ENCODE measurements at regions not wholly inside any gene's neighbourhood (a gene's known extent, or its start where the extent isn't known, plus 50 kb on each side); places are given as distances from the start of the nearest gene placed in this dataset.
"Not testable (repeated sequence)": the region's sequence is repeated elsewhere in the genome, so short reads cannot be mapped to it uniquely, and the experiment has no call there.

DNA sequence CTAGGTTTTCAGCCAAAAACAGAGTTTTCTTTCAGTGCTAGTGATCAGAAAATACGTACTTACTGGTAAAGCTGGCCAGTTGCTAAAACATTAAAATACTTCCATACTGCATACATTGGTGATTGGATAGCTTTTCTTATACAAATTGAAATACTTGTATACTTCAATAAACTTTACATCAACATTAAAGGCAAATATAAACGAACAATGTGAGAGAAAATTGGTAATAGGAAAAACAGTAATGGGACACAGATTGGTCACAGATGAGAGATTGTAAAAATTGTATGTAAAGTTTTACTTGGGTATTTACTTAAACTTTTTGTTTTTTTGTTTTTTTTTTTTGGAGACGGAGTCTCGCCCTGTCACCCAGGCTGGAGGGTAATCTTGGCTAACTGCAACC is 391.7 kb downstream of the TFEC start:
- no peak for DNase-seq

DNA sequence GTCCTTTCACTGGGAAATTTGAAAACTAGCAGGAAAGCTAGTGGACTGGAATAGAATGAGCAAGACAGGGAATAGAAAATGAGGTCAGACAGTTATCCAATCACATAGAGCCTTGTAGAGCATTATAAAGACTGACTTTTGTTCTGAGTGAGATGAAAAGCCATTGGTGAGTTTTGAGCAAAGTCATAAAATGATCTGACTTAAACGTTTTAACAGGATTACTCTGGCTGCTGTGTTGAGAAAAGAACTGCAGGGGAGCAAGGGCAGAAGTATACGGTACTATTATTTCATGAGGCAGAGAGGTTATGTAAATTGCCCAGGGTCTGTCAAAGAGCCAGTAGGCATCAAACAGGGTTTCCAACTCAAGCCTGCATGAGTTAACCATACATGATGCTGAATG is 393.4 kb downstream of the TFEC start:
- no peak for DNase-seq

DNA sequence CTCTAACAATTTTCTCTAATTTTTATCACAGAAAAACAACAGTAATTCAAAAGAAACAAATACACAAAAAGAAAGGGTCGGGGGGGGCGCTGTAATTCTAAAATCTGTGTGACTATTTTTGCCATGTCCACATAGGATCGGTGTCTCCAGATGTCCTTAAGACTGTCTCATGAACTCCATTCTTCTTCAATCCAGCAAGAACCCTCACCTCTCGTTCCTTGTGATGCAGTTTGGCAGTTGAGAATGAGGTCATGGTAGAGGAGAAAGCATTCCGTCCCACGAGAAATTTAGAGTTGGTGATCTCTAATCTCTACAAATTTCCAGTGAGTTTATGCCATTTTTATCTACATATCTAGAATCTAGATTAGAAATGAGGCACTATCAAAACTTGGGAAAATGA is 394.7 kb downstream of the TFEC start:
- DNase-seq = no peak

DNA sequence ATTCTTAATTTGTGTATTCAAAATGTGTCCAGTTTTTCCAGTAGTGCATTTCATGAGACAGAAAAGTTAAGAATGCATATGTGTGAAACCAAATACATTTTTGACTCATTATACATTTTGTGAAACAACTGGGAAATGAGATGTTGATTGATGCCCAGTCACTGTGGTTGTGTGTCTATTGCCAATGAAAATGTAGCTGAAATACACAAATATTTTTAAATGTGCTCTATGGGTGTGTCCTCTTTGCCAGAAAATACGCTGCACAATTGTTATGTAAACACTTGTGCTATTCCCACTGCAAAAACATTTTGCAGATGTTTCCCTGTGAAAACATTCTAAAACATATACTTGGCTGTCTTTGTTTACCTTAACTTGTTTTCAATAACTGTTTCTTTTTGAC is 395.2 kb downstream of the TFEC start:
- no peak for DNase-seq

DNA sequence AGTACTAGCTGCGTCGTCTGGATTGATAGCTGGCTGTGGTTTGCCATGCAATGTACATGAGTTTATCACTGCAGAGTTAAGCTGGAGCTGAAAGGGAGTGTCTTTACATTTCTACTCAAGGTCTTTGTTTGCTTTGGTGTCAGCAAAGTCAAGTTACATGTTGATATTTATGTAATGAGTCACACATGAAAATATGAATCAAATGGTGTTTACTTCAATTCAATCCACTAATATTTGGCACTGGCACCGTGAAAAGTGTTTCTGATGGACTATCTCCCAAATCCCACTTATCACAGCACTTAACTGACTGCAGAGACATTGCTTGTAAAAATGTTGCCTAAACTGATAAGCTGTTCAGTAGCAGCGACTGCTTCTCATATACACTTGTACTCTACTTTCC is 395.9 kb downstream of the TFEC start:
- no peak for DNase-seq

DNA sequence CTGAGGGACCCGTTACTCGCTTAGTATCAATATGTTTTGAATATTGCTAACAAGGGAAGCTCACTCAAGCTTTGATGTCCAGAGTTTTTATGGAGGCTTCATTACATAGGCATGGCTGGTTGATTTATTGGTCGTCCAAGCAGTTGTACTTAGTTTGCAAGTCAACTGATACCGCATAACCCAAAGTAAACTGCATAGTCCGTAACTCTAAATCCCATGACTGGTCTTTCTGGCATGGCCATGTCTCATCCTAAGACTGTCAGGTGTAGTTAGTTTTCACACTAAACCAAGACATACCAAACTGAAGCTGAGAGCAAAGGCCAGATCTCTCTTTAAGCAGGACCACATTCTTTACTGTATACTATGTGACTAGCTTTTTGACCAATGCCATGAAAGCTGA is 397.9 kb downstream of the TFEC start:
- DNase-seq = no peak

DNA sequence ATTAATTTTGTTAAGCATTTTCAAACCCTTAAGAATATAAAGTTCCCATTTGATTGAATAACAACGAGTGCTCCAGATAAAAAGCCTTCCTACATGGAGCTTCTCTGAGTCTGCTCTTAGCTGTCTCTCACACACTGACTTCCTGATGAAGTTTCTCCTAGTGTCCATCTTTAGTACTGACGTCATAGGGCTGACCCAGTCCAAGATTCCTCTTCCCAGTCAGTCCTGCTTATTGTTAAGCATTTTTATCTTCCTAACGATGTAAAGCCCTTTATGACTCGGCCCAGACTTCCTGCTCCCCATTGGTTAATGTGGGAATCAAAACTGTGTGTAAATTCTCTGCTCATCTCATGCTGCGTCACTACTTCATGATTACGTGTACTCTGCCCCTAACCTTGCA is 398.8 kb downstream of the TFEC start:
- DNase-seq = no peak

DNA sequence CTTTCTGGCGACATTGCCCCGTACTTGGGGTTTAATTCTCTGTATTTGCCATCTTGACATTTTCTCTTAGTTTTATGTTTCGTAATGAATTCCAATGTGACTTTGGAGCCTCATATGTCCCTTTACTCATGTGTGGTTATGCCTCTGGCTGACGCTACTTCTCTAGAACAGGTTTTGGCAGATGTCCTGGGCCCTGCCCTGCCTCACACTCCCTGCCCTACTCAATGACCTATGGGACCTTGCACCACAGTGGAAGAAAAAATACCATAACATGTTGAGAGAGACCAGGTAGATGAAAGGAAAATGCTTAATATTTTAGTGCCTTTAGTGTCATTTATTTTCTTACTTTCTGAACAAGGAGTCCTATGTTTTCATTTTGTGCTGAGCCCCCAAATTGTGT is 400.5 kb downstream of the TFEC start:
- DNase-seq = no peak

DNA sequence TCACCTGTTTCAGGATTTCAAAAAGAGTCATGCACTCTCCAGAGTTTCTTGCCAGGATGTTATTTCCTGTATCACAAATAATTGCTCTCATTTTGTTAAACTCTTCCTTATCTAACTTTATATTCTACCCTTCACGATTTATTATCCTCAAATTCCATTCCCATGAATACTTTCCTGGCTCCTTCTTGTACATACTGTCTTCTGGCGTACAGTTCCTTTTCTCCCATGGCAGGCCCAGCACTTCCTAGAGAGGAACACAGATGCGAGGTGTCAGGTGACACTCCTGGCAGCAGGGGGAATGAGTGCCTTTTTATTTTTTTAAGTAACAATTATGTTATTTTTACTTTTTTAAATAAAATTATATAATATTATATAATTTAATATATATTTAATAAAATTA is 411.9 kb downstream of the TFEC start:
- no peak for DNase-seq

DNA sequence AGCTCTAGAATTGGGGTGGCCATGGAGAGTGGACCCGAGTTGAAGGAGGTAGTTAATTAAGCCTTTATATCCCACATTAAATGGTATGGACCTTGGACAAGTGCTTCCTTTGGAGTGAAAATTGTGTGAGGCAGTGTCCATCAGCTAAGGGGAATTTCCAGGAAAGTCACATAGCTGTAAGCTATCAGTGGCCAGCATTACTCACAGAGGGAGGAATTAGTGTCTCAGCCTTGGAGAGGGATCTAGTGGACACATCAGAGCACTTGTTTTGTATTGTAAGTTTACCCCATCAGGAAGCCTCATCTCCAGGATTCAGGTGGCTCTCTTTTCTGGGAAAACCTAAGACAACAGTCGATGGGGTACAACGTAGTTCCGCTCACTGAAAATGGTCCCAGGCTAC is 416.7 kb downstream of the TFEC start:
- DNase-seq = no peak

DNA sequence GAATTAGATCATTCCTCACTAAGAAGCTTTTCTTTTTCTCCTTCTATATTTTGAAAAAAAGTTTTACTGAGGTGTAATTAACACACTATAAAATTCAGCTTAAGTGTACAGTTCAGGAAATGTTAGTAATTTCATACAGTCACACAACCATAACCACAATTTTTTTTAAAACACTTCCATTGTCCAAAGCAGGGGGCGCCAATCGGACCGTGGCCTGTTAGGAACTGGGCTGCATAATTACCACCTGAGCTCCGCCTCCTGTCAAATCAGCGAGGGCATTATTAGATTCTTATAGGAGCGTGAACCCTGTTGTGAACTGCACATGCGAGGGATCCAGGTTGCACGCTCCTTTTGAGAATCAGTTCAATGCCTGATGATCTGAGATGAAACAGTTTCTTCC is 427.1 kb downstream of the TFEC start:
- no peak for DNase-seq

DNA sequence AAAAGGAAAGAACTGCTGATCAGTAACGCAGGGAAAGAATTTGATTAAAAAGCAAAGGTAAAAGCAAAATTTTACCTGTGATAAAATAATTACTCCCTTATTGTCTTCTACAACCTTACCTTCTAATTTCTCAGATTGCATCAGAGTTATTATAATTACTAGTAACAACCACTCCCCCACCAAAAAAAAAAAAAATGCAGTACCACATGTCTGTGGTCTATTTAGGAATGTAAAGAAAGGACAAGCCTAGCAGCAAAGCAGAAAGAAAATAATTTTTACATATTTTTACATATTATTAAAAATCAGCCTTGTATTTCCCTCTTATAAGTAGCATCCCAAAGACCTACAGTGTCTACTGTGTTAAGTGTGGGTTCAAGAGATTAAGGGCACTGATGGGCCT is 430.4 kb downstream of the TFEC start:
- DNase-seq = no peak

DNA sequence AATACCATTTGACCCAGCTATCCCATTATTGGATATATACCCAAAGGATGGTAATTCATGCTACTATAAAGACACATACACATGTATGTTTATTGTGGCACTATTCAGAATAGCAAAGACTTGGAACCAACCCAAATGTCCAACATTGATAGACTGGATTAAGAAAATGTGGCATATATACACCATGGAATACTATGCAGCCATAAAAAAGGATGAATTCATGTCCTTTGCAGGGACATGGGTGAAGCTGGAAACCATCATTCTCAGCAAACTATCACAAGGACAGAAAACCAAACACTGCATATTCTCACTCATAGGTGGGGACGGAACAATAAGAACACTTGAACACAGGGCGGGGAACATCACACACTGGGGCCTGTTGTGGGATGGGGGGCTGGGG is 431.4 kb downstream of the TFEC start:
- DNase-seq = not testable (repeated sequence)

DNA sequence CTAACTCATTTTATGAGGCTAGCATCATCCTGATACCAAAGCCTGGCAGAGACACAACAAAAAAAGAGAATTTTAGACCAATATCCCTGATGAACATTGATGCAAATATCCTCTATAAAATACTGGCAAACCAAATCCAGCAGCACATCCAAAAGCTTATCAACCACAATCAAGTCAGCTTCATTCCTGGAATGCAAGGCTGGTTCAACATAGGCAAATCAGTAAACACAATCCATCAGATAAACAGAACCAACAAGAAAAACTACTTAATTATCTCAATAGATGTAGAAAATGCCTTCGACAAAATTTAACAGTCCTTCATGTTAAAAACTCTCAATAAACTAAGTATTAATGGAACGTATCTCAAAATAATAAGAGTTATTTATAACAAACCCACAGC is 433.3 kb downstream of the TFEC start:
- not testable (repeated sequence) for DNase-seq

DNA sequence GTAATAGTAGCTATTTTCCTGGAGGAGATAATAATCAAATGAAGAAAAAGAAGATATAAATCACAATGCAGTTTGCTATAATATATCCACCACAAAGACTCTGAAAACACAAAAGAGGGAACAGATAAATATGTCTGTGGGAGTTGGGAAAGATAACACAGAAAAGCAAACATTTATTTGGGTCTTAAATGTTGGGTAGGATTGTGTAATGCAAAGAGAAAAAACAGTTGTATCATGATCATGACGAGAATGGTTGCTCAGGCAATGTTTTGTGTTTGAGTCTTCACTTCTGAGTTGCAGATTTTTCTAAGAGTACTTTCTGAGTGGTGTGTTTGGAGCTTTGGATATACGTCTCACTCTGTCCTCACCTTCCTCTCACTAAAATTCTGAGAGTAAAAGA is 437.5 kb downstream of the TFEC start:
- DNase-seq = no peak

DNA sequence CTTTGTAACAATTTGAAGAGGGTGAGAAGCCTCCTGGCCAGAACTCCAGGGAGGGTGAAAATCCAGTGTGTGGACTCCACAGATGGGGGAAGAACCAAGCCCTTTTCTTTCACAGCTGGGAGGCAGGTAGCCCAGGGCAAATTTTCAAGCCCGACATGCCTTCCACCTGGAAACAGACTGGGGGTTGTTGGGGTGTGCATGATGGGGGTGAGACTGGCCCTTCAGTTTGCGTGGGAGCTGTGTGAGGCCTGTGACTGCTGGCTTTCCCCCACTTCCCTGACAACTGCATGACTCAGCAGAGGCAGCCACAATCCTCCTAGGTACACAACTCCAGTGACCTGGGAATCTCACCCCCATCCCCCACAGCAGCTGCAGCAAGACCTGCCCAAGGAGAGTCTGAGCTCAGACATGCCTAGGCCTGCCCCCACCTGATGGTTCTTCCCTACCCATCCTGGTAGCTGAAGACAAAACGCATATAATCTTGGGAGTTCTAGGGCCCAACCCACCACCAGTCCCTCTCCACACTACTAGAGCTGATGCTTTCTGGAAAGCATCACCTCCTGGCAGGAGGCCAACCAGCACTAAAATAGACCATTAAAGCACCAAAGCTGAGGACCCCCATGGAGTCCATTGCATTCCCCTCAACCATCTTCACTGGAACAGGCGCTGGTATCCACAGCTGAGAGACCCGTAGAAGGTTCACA is 445.4 kb downstream of the TFEC start:
- no peak for DNase-seq

DNA sequence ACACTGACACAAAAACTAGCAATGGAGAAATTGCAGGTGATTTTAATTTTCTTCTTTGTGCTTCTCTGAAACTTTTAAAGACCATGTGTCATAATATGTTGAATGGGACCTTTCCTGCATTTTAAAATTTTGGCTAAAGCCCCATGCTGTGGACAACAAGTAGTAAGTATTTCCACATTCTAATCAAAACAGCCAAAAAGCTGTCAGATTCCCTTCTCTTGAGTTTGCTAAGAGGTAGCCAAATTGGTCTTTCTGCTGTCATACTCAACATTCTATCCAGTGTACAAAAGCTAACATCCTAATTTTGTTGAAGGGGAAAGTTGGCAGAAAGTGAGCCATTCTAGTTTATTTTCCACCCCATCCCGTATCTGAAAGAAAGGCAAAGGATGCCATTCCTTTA is 447.6 kb downstream of the TFEC start:
- DNase-seq = no peak

DNA sequence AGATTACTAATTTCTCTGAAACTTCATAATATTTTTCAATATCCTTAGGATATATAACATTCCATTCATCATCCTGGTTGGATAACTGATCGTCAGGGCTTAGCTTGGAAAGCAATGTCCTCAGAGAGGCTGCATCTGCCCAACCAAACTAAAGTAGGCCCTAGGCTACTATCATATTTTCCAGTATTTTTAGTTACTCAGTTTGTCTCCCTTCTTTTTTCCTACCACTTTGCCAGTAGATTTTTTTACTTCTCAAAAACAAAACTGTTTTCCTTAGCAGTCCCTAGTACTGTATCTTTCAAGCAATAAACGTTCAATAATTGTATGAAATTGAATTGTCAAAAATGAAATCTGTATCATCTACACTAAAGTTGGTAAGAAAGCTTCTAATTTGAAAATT is 452.0 kb downstream of the TFEC start:
- DNase-seq = no peak

DNA sequence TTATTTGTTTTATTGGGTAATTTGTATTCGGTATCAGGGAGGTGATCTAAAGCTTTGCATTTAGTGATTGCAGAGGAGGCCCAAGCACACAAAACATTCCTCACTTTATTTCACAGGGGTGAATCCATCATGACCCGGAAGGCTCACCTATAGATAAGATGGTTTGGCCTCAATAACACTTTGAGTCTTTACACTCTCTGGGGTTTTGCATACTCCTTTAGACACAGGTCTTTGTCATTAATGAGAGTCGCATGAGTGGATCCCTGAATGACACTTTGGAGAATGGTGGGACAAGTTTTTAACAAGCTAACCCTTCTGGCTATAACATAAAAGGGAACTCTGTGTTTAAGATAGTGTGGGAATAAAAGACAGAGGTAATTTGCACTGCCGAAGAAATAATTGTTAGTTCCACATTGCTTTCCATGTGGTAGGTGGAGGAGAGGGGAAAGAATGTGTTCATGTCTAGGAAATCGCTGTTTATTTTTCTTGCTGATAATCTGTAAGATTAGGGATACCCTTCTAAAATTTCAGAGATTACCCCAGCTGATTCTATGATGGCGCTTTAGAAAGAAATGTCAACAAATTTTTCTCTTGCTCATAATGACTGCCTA is 455.8 kb downstream of the TFEC start:
- DNase-seq = no peak

DNA sequence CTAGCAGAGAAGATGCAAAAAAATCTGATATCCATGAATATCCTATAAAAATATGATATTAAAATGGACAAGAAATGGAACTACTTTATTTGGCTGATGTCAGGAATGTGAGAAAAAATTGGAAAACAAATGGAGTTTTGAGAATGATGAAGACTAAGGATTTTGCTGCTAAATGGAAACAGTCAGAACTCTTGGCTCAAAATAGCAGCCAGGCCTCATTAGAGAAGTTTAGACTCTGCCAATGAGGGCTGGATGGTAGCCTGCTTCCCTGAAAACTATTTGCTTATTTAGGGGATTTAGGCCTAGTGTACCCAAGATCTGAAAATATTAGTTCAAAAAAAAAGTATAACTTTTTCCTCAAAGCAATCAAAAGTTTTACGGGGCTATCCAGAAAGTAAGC is 458.5 kb downstream of the TFEC start:
- no peak for DNase-seq

DNA sequence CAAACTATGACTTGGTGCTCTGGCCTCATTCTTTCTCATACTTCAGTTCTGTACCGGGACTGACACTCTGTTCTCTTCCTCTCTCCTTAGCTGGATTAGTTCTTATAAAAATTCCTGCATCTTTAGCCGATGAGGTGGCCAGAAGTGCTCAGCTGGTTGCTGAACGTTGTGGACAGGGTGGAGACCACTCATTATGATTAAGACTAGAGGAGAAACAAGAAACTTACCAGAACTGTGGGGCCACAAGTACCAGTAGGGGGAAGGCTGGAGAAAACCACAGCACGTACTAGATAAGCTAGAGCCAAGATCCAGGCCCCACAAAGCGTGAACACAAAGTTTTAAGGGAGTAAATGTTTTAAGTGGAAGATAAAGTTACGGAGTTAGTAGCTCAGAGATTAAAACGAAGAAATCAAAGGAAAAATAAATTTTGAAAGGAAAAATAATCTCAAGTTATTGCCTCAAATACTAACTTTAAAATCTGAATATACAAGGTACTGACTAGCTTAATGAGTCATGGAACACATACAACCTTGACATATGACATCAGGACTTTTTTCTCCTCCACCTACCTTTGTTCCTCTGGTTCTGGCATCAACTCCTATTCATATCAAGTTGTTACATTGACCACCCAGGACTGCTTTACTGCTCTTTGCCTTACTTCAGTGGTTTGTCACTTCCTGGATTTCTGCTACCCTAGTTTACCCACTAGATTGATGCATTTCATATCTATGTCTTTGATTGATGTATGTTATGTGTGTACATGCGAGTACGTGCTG is 469.0 kb downstream of the TFEC start:
- no peak for DNase-seq

DNA sequence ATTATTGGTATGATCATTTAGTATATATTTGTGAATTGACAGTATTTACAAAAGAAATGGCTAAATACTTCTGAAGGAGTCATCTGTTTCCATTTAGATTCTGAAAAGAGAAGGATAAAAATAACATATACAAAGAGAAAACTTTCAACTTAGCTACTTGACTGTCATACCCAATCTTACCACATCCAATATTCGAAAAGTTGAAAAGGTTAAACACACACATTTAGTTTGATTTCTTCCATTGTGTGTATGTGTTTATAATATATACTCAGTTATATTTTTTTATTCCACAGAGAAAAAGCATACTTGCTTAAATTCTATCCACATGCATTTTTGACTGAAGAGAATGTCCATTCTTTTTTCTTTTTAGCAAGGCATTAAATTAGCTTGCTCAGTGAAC is 470.7 kb downstream of the TFEC start:
- DNase-seq = no peak

DNA sequence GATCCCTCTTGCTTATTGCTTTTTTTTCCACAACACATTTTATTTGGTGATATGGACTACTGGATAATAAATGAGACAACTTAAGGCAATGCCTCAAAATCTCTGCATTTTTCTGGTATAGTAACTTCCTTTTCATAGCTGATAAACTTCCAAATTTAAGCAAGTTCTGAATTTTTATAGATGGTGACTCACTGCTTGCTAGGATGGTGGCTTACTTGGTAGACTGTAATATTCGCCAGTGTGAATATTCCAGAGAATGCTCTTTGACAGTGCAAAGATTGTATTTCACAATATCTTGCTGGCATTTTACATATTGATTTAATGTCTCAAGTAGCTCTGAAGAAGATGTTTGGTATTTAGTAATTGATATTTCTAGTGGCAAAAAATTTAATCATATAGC is 472.4 kb downstream of the TFEC start:
- no peak for DNase-seq

DNA sequence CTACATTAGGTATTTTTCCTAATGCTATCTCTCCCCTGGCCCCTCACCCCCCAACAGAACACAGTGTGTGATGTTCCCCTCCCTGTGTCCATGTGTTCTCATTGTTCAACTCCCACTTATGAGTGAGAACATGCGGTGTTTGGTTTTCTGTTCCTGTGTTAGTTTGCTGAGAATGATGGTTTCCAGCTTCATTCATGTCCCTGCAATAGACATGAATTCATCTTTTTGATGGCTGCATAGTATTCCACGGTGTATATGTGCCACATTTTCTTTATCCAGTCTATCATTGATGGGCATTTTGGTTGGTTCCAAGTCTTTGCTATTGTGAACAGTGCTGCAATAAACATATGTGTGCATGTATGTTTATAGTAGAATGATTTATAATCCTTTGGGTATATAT is 473.3 kb downstream of the TFEC start:
- not testable (repeated sequence) for DNase-seq

DNA sequence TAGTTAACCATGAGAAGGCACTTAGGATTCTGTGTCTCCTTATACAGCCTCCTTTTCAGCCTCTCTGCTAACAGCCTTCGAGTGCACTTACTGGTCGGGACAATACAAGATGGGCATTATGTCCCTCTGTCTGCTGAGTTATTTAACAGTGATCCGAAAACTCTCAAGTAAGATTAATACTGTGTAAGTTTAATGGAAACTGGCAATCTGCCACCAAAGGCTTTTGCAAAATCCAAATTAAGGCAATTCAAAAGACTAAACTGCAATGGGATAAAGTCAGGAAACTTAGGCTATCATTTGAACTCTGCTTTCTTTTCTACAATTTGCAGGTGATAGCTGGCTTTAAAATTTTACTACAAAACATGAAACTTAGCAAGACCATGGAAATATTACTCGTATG is 477.8 kb downstream of the TFEC start:
- DNase-seq = no peak

Data from CD4-positive, alpha-beta T cell treated with Interleukin-21 for 1 hour (primary cell).